ENCODE measurements at regions not wholly inside any gene's neighbourhood (a gene's known extent, or its start where the extent isn't known, plus 50 kb on each side); places are given as distances from the start of the nearest gene placed in this dataset.

GRCh38 chr22:48880749-48881148, 946.9 kb downstream of the BRD1 start:
- no peak for DNase-seq

- DNase-seq: no peak
Observed at GRCh38 chr22:48876951-48877350, 950.7 kb downstream of the BRD1 start.

- DNase-seq: no peak
Observed at GRCh38 chr22:48874956-48875355, 952.7 kb downstream of the BRD1 start.

GRCh38 chr22:48873191-48873520, 954.5 kb downstream of the BRD1 start:
- DNase-seq: no peak

GRCh38 chr22:48872271-48873190, 955.1 kb downstream of the BRD1 start:
- DNase-seq: no peak

- DNase-seq: no peak
Observed at GRCh38 chr22:48871176-48871840, 956.4 kb downstream of the BRD1 start.

GRCh38 chr22:48870436-48870835, 957.2 kb downstream of the BRD1 start:
- no peak for DNase-seq

GRCh38 chr22:48869788-48870187, 957.9 kb downstream of the BRD1 start:
- no peak for DNase-seq

GRCh38 chr22:48869161-48869560, 958.5 kb downstream of the BRD1 start:
- no peak for DNase-seq

- DNase-seq: no peak
Observed at GRCh38 chr22:48868554-48868953, 959.1 kb downstream of the BRD1 start.

- no peak for DNase-seq
Observed at GRCh38 chr22:48867891-48868290, 959.8 kb downstream of the BRD1 start.

- DNase-seq: no peak
Observed at GRCh38 chr22:48866906-48867681, 960.6 kb downstream of the BRD1 start.

GRCh38 chr22:48864748-48865147, 962.9 kb downstream of the BRD1 start:
- no peak for DNase-seq

- DNase-seq: no peak
Observed at GRCh38 chr22:48863965-48864528, 963.6 kb downstream of the BRD1 start.

GRCh38 chr22:48860557-48860956, 967.1 kb downstream of the BRD1 start:
- no peak for DNase-seq

- DNase-seq: no peak
Observed at GRCh38 chr22:48858856-48859255, 968.8 kb downstream of the BRD1 start.

- no peak for DNase-seq
Observed at GRCh38 chr22:48858121-48858520, 969.6 kb downstream of the BRD1 start.

GRCh38 chr22:48857202-48857805, 970.4 kb downstream of the BRD1 start:
- DNase-seq: no peak

GRCh38 chr22:48856308-48856615, 971.4 kb downstream of the BRD1 start:
- no peak for DNase-seq

- DNase-seq: no peak
Observed at GRCh38 chr22:48855593-48856307, 971.9 kb downstream of the BRD1 start.

GRCh38 chr22:48855013-48855412, 972.7 kb downstream of the BRD1 start:
- DNase-seq: no peak

- no peak for DNase-seq
Observed at GRCh38 chr22:48853627-48854240, 973.9 kb downstream of the BRD1 start.
